ENCODE measurements at regions not wholly inside any gene's neighbourhood (a gene's known extent, or its start where the extent isn't known, plus 50 kb on each side); places are given as distances from the start of the nearest gene placed in this dataset.

GRCh38 chr7:25907214-25907613, 244.8 kb upstream of the NFE2L3 start:
- Histone ChIP-seq H3K36me3 (no peaks in the 10 kb centered on the region), H3K27me3 (ENCODE audit: low read depth) (no peaks in the 10 kb centered on the region), H3K4me3 (no peak overlapping the region), H3K9me3 (no peaks in the 10 kb centered on the region), H3K27ac (no peak overlapping the region), H3K4me1 (no peaks in the 10 kb centered on the region)
- DNase-seq (no peak), ATAC-seq (no peak)
- TF ChIP-seq CTCF (IDR thresholded peaks at IDR 0.05), result no peak
- intact Hi-C loops (cut with DNase I), result no loop called here

- DNase-seq, result no peak
- no peaks in the 10 kb centered on the region for H3K4me1 ChIP-seq
- TF ChIP-seq CTCF (IDR thresholded peaks at IDR 0.05), result no peak
- peaks cover 2% of the 10 kb centered on the region for H3K27me3 ChIP-seq (ENCODE audit: low read depth)
- no peaks in the 10 kb centered on the region for H3K9me3 ChIP-seq
- no peak overlapping the region for H3K4me3 ChIP-seq
- intact Hi-C loops (cut with DNase I), result no loop called here
- H3K27ac ChIP-seq, result no peak overlapping the region
- no peak for ATAC-seq
- H3K36me3 ChIP-seq, result no peaks in the 10 kb centered on the region
Observed at GRCh38 chr7:25907731-25908130, 244.3 kb upstream of the NFE2L3 start.

DNA sequence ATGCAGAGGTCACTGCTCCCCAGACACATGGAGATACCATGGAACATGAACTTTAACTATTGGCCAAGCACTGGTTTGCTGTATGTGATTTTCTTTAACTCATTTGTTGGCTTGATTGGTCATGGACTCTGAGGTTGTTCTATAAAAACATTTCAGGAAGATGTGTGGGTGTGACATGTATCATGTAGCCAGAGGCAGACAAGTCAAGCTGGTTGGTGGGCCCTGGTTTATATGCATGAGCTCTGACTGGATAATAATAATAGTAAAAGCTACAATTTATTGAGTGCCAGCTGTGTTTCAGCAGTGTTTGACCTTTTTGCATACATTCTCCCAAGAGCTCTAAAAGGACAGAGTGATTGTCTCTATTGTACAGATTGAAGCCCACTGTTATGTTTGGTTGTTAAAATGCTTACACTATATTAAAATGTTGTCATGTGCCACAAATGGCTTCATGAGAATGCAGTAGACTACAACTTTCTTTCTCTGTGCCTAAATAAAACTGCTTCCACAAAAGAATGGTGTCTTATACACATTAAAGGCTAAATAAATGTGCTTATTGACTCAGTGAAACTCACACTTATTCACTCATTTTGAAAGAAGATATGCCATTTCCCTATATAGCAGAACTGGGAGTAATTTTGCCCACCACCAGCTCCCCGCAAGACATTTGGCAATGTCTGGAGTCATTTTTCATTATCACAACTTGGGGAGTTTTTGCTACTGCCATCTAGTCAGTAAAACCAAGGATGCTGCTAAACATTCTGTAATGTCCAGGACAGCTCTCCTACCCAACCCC, 243.6 kb upstream of the NFE2L3 start:
- intact Hi-C loops (cut with DNase I), result no loop called here
- DNase-seq (no peak), ATAC-seq (no peak)
- Histone ChIP-seq H3K9me3 (no peaks in the 10 kb centered on the region), H3K27me3 (ENCODE audit: low read depth) (peaks cover 6% of the 10 kb centered on the region), H3K27ac (no peak overlapping the region), H3K4me1 (no peaks in the 10 kb centered on the region), H3K36me3 (no peaks in the 10 kb centered on the region), H3K4me3 (no peak overlapping the region)
- TF ChIP-seq CTCF (IDR thresholded peaks at IDR 0.05), result no peak

- TF ChIP-seq CTCF (IDR thresholded peaks at IDR 0.05), result no peak
- DNase-seq (no peak), ATAC-seq (no peak)
- Histone ChIP-seq H3K9me3 (no peaks in the 10 kb centered on the region), H3K4me3 (no peak overlapping the region), H3K36me3 (no peaks in the 10 kb centered on the region), H3K27me3 (ENCODE audit: low read depth) (peaks cover 18% of the 10 kb centered on the region), H3K4me1 (no peaks in the 10 kb centered on the region), H3K27ac (no peak overlapping the region)
- intact Hi-C loops (cut with DNase I), result no loop called here
Observed at GRCh38 chr7:25911738-25912607, 240.0 kb upstream of the NFE2L3 start.

DNA sequence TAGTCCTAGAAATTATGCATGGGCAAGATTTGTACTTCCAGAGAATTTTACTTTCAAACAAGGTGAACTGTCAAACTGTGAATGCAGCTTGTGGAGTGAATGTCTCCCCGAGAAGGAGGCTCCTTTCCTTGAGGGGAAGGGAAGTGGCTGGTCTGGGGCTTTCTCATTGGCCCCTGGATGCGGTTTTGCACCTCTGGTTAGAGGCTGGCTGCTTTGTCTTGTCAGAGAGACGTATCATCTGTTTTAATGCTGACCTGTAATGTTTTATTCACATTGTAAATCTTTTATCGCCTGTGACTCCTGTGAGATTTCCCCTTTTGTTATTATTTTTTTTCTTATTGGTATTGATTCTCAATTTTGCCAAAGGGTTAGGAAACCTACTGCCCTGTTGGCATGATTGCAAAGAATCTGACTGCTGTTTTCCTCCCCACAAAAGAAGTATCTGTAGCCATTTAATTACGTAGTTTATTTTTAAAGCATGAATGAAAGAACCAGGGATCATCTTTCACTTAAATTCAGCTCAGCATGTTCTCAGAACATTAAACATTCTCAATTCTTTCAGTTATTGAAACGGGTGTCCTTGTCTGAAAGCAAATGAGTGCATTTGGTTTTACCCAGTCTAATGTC, 238.3 kb upstream of the NFE2L3 start:
- Histone ChIP-seq H3K36me3 (no peaks in the 10 kb centered on the region), H3K27ac (no peak overlapping the region), H3K27me3 (ENCODE audit: low read depth) (peaks cover 18% of the 10 kb centered on the region), H3K4me3 (no peak overlapping the region), H3K9me3 (peaks cover 6% of the 10 kb centered on the region), H3K4me1 (no peaks in the 10 kb centered on the region)
- no peak for DNase-seq
- ATAC-seq, result no peak
- no peak for TF ChIP-seq CTCF (IDR thresholded peaks at IDR 0.05)
- intact Hi-C loops (cut with DNase I), result no loop called here

Measured in lower lobe of right lung (tissue), 2 donors.